ENCODE measurements at regions not wholly inside any gene's neighbourhood (a gene's known extent, or its start where the extent isn't known, plus 50 kb on each side); places are given as distances from the start of the nearest gene placed in this dataset.

- no peak for FAIRE-seq
- intact Hi-C loops (cut with micrococcal nuclease), result no loop called here
- CTCF ChIA-PET, result no interaction called here
These were observed 131.5 kb downstream of the MEX3B start for GRCh38 chr15:81914333-81914732.

More at GRCh38 chr15:81914333-81914732, 131.5 kb downstream of the MEX3B start:
- Histone ChIP-seq H3K27ac (ENCODE audit: insufficient read depth, low read depth, low read length) (no peak overlapping the region), H4K20me1 (replicated peaks; ENCODE audit: control insufficient read depth, extremely low read depth, insufficient read depth, low read length) (no peaks in the 10 kb centered on the region), H3K79me2 (ENCODE audit: control insufficient read depth, insufficient read depth, low read length) (no peaks in the 10 kb centered on the region), H3K9ac (replicated peaks; ENCODE audit: extremely low read depth, insufficient read depth, low read length) (no peak overlapping the region), H3K36me3 (ENCODE audit: control insufficient read depth in 2 of 2, extremely low read depth in 1 of 2, insufficient read depth in 2 of 2, low read length in 2 of 2) (no peaks in the 10 kb centered on the region), H2AFZ (ENCODE audit: low read depth, low read length) (no peak overlapping the region), H3K4me3 (replicated peaks in 1 of 3; ENCODE audit: insufficient read depth in 1 of 3, low read depth in 1 of 3, low read length in 3 of 3) (no peak overlapping the region), H3K27me3 (ENCODE audit: control insufficient read depth in 2 of 2, insufficient read depth in 2 of 2, low read length in 2 of 2) (no peaks in the 10 kb centered on the region), H3K9me3 (replicated peaks; ENCODE audit: control insufficient read depth, insufficient read depth, low read length) (no peaks in the 10 kb centered on the region), H3K4me1 (ENCODE audit: control insufficient read depth, extremely low read depth, insufficient read depth, low read length) (no peaks in the 10 kb centered on the region), H3K9me1 (replicated peaks; ENCODE audit: control insufficient read depth, extremely low read depth, insufficient read depth, low read length) (no peaks in the 10 kb centered on the region), H3K4me2 (ENCODE audit: insufficient read depth, low read length) (no peak overlapping the region)
- BruUV-seq (replicated peaks), result no TSS peak
- TF ChIP-seq POLR2AphosphoS5 (IDR thresholded peaks at IDR 0.05; ENCODE audit: insufficient read depth, low read depth, low read length) (no peak), JUN (IDR thresholded peaks at IDR 0.05; ENCODE audit: borderline replicate concordance, insufficient read depth, insufficient read length, low read depth) (no peak), GATA2 (IDR thresholded peaks at IDR 0.05; ENCODE audit: insufficient read depth, insufficient read length, low read depth, low read length) (no peak), MYC (IDR thresholded peaks at IDR 0.05; ENCODE audit: low read depth, low read length) (no peak), MAX (IDR thresholded peaks at IDR 0.05; ENCODE audit: insufficient read depth, insufficient read length) (no peak), CTCF (IDR thresholded peaks at IDR 0.05; ENCODE audit: extremely low read depth in 1 of 2, insufficient read depth in 1 of 2, low read depth in 1 of 2, low read length in 2 of 2) (no peak), EZH2 (IDR thresholded peaks at IDR 0.05; ENCODE audit: borderline replicate concordance, low read depth, low read length, severe bottlenecking) (no peak), FOS (IDR thresholded peaks at IDR 0.05; ENCODE audit: borderline replicate concordance, insufficient read depth, low read length) (no peak), POLR2A (IDR thresholded peaks at IDR 0.05; ENCODE audit: low read depth, low read length) (no peak)
- POLR2A ChIA-PET, result no interaction called here
- dilution Hi-C loops (cut with MboI; ENCODE audit: extremely low pct_ligation_motif_present, low sequenced_read_pairs), result no loop called here
- DNase-seq (ENCODE audit: low read depth, low spot score), result no peak
